ENCODE measurements at regions not wholly inside any gene's neighbourhood (a gene's known extent, or its start where the extent isn't known, plus 50 kb on each side); places are given as distances from the start of the nearest gene placed in this dataset.

GRCh38 chr6:80466981-80467380 lies 360.5 kb downstream of the BCKDHB start (continued):
- no peak for TF ChIP-seq TP53 (CRISPR knock-in tag; IDR thresholded peaks at IDR 0.05)
- no peak for TF ChIP-seq NPAS2 (CRISPR knock-in tag; IDR thresholded peaks at IDR 0.05; ENCODE audit: borderline replicate concordance)

GRCh38 chr6:80465513-80465912 lies 359.0 kb downstream of the BCKDHB start:
- H3K4me3 ChIP-seq, result no peak overlapping the region
- no peak for DNase-seq (ENCODE audit: low read depth in 1 of 2, low spot score in 1 of 2)
- WGBS (ENCODE audit: missing lambda C conversion rate), result 46% methylated on average over 2 of the region's 2 CpGs
- FAIRE-seq, result no peak
- no peak for TF ChIP-seq MAX (IDR thresholded peaks at IDR 0.05)
- no peak for TF ChIP-seq KDM1A (IDR thresholded peaks at IDR 0.05; ENCODE audit: low read depth)
- TF ChIP-seq SMC3 (IDR thresholded peaks at IDR 0.05), result no peak
- no peak overlapping the region for H3K27ac ChIP-seq
- ATAC-seq, result no peak
- H3K4me2 ChIP-seq, result no peak overlapping the region
- ChIA-PET CTCF (no interaction called here), POLR2A (no interaction called here)
- no peaks in the 10 kb centered on the region for H3K9me3 ChIP-seq
- H3K4me1 ChIP-seq, result no peaks in the 10 kb centered on the region

GRCh38 chr6:80464901-80465300 lies 358.4 kb downstream of the BCKDHB start:
- Histone ChIP-seq H3K4me3 (no peak overlapping the region), H3K4me1 (no peaks in the 10 kb centered on the region), H3K4me2 (no peak overlapping the region), H3K27ac (no peak overlapping the region), H3K9me3 (no peaks in the 10 kb centered on the region)
- FAIRE-seq, result no peak
- no peak for DNase-seq (ENCODE audit: low read depth in 1 of 2, low spot score in 1 of 2)
- ATAC-seq, result no peak
- no peak for TF ChIP-seq SMC3 (IDR thresholded peaks at IDR 0.05)
- ChIA-PET CTCF (no interaction called here), POLR2A (no interaction called here)

- H3K4me2 ChIP-seq, result no peak overlapping the region
- no peak overlapping the region for H3K27ac ChIP-seq
- H3K4me1 ChIP-seq, result no peaks in the 10 kb centered on the region
- POLR2A ChIA-PET, result no interaction called here
- ATAC-seq (no peak), DNase-seq (ENCODE audit: low read depth in 1 of 2, low spot score in 1 of 2) (no peak), FAIRE-seq (no peak)
- H3K9me3 ChIP-seq, result no peaks in the 10 kb centered on the region
- no peak for TF ChIP-seq ESRRA (IDR thresholded peaks at IDR 0.05; ENCODE audit: borderline replicate concordance, low read length)
- TF ChIP-seq MAZ (IDR thresholded peaks at IDR 0.05; ENCODE audit: borderline replicate concordance, low read depth, low read length), result no peak
- TF ChIP-seq JUNB (IDR thresholded peaks at IDR 0.05), result no peak
- no peak for TF ChIP-seq RARB (CRISPR knock-in tag; IDR thresholded peaks at IDR 0.05)
- TF ChIP-seq BCL3 (IDR thresholded peaks at IDR 0.05), result no peak
- TF ChIP-seq NR3C1 (IDR thresholded peaks at IDR 0.05), result no peak
- TF ChIP-seq MAX (IDR thresholded peaks at IDR 0.05), result no peak
- no peak for TF ChIP-seq HES2 (IDR thresholded peaks at IDR 0.05)
- no peak for TF ChIP-seq CEBPB (IDR thresholded peaks at IDR 0.05)
- TF ChIP-seq NPAS2 (CRISPR knock-in tag; IDR thresholded peaks at IDR 0.05; ENCODE audit: borderline replicate concordance), result no peak
- no peak for TF ChIP-seq FOXS1 (CRISPR knock-in tag; IDR thresholded peaks at IDR 0.05)
- no peak for TF ChIP-seq CHD4 (IDR thresholded peaks at IDR 0.05; ENCODE audit: borderline replicate concordance)
- no peak for TF ChIP-seq HOXB5 (CRISPR knock-in tag; IDR thresholded peaks at IDR 0.05)
- TF ChIP-seq EP300 (IDR thresholded peaks at IDR 0.05), result no peak
- TF ChIP-seq CHD2 (IDR thresholded peaks at IDR 0.05; ENCODE audit: low read length, partially characterized antibody), result no peak
- no peak for TF ChIP-seq CBX2 (IDR thresholded peaks at IDR 0.05; ENCODE audit: borderline replicate concordance, low read depth)
- TF ChIP-seq JUN (IDR thresholded peaks at IDR 0.05), result no peak
- TF ChIP-seq ZC3H11A (IDR thresholded peaks at IDR 0.05), result no peak
- TF ChIP-seq HDAC2 (IDR thresholded peaks at IDR 0.05), result no peak
- CTCF ChIA-PET, result interaction anchor here (0.7 kb wide), 1 partner anchor 11 kb away, joined by 3 read pairs; no protein-coding TSS in a partner anchor
- no peak overlapping the region for H3K4me3 ChIP-seq
These were observed 356.7 kb downstream of the BCKDHB start for GRCh38 chr6:80463197-80463596.
